ENCODE measurements at regions not wholly inside any gene's neighbourhood (a gene's known extent, or its start where the extent isn't known, plus 50 kb on each side); places are given as distances from the start of the nearest gene placed in this dataset.
"Not testable (repeated sequence)": the region's sequence is repeated elsewhere in the genome, so short reads cannot be mapped to it uniquely, and the experiment has no call there.

DNA sequence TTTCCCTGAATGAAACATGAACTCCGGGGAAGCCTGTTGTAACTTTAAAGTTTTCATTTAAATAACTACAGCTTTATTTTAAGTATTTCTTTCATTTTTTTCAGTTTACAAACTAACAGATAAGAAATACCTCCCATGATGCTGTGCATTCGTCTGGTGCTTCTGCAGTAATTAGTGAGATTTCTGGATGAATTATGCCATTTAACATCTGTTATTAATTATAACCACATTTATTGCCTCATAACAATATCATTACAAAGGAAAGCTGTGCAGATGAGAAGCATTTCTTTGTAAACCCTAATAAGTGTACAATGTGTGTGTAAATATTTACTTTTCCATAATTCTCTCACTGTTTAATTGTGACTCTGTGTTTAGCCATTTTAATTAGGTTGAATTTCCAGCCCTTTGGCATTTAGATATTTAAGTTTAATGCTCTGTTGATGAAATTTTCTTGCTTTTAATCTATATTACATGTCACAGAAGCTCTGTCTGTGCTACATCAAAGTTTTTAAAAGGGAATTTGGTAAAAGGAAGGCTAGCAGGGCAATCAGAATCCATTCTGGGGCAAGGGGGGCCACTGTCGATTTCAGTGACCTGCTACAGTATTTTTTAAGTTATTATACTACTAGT, 418.0 kb downstream of the SPATA31D1 start:
- DNase-seq = no peak

DNA sequence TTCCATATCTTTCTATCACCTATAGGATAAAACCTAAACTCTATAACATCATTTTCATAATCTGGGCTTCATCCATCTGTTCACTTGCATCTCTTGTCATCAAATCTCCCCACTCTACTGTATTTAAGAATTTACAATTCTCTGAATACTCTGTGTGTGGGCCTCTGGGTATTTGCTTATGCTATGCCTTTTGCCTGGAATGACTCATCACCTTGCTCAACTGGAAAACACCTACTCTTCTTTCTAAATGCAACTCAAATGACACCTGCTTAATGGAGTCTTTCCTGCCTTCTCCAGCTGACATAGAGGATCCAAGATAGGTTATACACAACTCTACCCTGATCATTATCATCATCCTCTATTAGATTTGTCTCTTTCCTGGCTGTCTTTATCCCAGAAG, 421.7 kb downstream of the SPATA31D1 start:
- no peak for DNase-seq

DNA sequence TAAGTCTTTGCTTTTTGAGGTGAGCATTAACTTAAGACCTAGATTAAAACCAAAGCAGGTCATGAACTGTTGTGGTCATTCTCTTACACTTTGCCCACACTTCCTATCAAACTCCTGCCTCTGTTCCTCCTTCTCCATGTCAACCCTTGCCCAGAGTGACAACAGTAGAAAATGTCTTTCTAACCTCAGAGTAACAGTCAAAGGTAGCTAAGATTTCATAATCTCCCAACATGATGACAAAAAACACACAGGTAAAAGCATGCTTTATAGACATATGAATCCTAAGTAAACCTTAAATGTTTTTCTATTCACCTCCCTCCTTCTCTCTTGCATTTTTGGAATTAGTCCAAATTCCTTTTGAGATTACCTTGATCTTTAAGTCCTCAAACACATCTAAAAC, 422.3 kb downstream of the SPATA31D1 start:
- DNase-seq = no peak

DNA sequence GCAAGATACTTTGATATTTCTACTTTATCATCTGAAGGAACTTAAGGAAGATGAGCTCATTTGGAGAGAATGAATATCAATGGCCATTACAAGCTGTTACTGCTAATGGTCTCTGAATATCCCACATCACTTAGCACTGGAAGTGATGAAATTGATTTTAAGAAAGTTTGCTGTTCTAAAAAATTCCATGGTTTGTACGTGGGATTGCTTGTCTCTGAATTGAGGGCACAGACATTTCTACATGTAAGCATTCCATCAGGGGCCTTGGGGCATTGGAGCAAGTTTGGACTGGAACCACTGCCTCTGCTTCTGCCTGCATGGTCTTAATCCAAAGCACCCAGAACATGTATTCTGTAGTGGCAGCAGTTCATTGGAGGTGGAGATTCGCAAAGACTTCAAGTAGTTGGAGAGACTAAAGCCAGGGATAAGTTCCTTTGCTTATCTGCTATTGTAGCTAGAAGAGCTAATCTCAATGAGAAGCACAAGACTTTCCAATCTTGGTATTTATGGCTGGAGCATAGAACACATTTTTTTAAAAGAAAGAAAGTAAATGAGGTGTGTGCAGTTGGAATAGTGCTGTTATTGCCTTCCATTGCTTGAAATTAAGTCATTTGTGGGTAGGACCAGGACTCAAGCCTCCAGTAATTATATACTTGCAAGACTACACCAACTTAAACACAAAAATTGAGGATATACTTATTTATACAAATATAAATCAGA, 424.2 kb downstream of the SPATA31D1 start:
- no peak for DNase-seq

DNA sequence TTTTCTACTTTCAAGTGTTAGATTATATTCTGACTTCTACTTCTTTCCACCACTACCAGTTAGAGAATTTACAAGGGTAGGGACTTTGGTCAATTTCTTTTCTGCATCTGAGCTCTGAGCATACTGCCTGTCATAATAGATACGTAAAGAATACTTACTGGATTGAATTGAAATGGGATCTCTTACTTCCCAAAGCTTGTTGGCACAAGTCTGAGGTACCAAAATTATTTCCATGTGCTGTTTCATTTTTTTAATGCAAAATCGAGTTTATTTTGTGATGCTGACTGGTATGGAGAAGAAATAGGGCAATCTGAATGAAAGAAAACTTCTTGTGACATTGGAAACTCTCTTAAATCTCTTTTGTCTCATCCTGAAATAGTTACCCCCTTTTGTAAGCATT, 428.9 kb downstream of the SPATA31D1 start:
- DNase-seq = no peak

DNA sequence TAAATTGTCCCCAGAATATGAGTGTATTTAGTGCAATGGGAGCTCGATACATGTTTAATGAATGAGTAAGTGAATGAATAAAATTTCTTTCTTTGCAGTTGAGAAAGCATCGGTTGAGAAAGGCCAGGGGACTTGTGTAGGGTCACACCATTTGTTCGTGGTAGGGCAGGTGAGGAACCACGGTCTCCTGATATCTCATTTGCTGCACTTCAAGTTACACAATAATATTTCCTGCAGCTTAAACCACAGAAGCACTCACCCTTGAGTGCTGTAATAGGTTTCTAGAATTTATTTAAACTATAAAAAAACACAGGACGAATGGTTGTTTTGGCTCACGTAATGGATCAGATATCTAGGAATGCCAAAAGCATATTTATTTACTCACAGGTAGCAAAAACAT, 429.8 kb downstream of the SPATA31D1 start:
- DNase-seq = no peak

DNA sequence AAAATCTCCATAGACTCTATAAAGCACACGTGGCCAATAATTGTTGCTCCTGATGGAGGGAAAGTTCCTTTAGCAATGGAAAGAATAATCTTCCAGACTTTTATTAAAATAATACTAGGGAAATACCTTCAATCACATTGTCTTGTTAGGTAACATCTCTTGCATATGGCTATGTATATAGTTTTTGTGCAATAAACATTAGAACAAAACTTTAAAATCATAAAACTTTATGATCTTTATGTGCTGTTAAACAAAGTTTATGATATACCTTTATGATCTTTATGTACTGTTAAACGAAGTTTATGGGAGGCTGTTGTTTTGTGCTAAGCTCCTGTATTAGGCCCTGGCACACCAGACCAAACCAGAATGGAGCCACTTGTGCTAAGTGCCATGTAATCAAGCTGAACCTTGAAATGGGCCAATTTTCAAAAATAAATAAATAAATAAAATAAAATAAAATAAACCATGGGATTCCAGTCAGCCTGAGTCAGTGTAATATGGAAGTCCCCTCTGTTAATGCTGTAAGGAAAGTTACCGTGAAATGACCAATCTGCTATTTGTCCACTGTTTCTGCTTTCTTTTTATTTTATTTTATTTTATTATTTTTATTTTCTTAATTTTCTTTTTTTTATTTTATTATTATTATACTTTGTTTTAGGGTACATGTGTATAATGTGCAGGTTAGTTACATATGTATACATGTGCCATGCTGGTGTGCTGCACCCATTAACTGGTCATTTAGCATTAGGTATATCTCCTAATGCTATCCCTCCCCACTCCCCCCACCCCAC, 431.3 kb downstream of the SPATA31D1 start:
- no peak for DNase-seq

DNA sequence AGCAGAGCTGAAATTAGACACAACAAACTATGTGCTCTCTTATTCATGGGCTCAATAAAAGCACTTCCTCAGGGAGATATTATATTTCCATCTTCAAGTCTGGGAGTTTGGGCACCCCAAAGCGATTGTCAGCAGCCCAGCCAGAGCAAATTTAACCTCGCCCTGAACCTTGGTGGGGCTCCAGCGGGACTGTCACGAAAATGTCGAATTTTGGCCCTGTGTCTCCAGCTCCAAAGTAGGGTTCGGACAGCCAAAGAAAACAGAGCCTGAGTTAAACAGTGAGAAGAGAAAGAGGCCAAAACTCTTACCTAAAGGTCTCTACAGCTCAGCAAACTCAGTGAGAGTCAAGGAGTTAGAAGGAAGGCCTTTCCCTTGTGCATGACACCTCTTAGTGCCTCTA, 432.9 kb downstream of the SPATA31D1 start:
- DNase-seq = no peak

DNA sequence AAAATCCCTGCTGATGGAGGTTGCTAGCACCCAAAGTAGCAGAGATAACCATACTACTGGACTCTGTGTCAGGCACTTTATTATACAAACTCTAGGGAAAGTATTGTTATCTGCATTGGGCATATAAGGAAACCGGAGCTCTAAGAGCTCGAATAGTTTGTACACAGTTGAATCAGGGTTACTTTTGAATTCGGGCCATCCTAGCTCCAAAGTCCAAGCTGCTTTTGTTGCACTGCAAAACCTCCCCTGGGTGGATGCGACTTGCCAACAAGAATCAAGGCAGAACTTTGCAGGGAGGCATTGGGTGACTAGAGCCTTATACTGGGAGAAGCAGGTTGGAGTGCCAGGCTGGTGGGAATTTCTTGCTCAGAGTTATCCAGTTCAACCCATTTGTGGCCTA, 435.1 kb downstream of the SPATA31D1 start:
- no peak for DNase-seq

DNA sequence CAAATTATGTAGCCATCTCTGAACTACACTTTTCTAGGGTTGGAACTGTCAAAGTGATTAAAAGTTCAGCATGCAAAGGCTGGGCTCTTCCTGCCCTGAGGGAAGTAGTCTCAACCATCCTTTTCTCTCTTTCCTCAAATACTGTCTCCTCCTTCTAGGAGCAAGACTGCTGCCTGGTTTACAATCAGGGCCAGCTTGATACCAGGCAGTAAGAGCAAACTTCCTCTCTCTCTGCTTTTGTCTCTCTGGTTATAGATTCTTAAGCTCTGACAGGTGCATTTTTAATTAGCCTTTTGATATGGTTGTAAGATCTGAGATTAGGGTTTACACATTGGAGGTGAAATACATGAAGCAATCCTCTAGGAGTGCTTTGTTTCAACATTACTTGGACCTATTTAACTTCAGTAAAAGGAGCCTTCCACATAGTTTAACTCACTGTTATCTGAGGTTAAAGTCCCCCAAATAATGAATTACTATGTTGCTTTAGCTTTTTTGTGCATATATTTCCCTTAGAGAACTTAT, 436.1 kb downstream of the SPATA31D1 start:
- DNase-seq = no peak

DNA sequence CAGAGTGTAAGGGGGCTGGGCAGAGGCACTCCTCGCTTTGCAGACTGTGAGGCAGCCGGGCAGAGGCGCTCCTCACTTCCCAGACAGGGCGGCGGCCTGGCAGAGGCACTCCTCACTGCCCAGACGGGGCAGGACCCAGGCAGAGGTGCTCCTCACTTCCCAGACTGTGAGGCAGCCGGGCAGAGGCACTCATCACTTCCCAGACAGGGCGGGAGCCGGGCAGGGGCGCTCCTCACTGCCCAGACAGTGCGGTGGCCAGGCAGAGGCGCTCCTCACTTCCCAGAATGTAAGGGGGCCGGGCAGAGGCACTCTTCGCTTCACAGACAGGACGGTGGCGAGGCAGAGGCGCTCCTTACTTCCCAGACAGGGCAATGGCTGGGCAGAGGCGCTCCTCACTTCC, 442.5 kb downstream of the SPATA31D1 start:
- no peak for DNase-seq

DNA sequence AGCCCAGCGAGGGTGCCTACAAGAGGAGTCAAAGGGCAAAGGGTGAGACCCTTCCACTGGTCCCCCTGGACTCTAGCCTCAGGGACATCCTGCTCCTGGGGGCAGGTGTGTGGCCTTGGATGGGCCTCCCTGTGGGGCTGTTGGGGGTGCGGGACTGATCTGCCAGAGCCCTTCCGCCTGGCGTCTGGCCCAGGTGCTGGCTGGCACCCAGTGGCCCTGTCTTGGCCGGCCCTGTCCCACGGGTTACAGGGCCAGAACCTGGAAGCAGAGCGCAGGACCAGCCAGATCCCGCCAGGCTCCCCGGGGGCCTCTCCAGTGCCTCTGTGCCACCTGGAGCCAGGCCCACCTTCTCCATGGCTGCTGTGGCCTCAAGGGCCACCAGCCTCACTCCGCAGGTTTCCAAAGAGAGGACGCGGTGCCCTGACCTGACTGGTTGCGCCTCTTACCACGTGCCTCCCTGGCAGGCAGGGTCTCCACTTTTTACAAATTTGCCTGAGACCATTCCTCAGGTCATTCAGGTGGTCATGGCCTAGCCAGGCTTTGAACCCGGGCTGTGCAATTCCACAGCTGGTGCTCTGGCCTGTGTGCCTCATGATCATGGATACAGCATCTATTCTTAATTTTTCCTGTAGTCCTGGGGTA, 444.8 kb downstream of the SPATA31D1 start:
- not testable (repeated sequence) for DNase-seq

DNA sequence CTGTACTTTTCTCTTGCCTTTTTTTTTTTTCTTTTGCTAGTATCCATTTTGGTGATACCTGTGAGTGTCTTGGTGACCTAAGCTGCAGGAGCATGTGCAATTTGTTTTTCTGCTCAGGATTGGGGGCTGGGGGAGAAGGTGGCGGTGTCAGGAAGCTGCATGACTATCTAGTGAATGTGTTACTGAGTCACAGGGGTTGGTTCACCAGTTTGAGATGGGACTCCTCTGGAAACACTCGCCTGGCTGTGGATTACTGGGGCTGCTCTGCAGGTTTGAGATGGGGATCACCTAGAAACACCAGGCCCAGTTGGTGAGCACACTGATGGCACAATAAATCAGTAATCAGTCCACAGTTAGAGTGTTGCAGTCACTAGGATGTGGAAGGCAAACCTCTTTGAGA, 447.9 kb downstream of the SPATA31D1 start:
- DNase-seq = no peak

DNA sequence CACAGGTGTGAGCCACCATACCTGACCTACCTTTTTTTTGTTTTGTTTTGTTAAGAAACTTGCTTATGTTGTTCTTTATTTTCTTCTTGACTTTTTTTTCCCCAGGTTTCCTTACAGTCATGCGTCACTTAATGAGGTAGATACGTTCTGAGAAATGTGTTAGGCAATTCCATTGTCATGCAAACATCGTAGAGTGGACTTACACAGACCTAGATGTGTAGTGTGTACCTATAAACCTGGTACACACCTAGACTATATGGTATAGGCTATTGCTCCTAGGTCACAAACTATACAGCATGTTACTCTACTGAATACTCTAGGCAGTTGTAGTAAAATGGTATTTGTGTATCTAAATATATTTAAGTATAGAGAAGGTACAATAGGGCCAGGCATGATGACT, 448.6 kb downstream of the SPATA31D1 start:
- not testable (repeated sequence) for DNase-seq

DNA sequence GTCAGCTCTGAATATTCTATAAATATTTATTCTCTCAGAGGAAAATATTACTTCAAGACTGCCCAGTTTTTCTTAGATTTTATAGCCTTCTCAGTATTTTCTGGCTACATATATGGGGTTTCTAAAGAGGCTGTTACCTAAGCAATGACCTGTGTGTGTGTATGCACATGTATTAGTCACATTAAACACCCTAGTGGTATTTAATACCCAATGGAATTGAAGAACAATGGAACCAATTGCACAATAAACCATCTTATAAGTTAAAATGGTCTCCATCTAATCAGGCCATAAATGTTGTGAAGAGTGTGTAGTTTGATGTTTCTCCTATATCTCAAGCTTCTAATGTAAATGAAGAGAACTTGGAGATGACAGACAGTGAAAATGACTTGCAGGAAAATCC, 450.0 kb downstream of the SPATA31D1 start:
- no peak for DNase-seq

DNA sequence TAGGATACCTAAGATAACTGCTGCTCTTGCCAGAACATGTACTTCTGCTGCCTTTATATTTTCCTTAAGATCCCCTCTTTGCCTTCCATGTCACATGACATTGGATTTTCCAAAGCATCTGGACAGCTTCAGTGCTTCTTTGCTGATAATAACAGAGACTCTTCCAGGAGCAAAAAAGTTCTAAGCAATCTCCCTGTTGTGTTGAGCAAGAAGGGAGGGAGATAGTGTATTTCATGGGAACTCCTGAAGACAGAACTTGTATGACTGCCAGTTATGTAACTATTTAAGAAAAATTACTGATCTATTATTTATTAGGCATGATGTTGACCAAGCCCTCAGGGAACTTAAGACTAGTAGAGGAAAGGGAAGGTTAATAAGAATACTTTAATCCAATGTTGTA, 454.7 kb downstream of the SPATA31D1 start:
- DNase-seq = no peak

DNA sequence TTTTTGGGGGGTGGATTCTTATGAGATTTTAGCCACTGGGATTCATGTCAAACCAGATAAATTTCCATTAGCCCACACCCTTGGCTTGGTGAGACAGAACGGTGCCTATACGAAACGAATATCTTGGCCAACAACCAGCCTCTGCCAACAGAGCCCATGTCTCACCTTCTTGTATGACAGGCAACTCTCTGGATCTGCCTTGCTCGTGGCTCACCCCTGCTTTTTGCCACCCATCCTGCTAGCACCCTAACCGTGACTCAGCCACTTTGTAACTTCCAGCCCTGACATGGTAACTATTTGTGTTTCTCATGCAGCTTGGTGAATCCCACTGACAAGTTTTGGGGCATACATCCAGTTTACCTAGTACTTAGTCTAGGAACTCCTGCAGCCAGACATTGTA, 457.0 kb downstream of the SPATA31D1 start:
- no peak for DNase-seq

DNA sequence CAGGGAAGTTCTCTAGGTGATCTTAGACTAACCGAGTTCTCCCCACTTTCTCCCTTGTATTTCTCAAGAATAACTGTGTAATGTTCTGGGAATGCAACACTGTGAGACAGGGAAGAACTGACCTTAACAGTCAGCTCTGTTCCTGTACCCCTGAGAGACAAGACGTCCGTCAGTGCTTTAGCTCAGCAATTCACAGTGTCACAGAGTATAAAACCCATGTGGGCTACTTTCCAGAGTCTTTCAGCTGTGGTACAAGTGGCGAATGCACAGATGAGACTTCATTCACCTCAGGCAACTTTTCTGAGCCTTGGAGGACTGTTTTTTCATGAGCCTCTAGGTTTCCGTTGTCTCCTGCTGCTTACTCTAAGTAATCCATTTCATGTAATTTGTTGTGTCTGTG, 458.8 kb downstream of the SPATA31D1 start:
- DNase-seq = no peak

DNA sequence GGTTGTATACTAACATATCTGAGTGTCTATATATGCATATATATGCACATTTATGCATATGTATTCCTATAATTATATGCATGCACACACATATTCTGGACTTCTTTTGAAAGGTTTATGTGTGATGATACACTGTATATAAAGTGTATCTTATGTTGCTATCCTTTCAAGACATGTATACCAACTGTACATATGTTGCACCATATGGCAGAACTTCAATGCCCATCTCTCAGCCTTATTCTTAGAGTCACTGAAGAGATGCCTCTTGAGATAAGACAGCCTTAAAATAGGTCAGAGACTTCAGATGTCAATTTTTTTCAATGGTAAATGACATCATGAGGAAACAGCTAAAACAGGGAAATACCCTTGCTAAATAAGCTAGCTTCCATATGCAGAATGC, 461.4 kb downstream of the SPATA31D1 start:
- no peak for DNase-seq

DNA sequence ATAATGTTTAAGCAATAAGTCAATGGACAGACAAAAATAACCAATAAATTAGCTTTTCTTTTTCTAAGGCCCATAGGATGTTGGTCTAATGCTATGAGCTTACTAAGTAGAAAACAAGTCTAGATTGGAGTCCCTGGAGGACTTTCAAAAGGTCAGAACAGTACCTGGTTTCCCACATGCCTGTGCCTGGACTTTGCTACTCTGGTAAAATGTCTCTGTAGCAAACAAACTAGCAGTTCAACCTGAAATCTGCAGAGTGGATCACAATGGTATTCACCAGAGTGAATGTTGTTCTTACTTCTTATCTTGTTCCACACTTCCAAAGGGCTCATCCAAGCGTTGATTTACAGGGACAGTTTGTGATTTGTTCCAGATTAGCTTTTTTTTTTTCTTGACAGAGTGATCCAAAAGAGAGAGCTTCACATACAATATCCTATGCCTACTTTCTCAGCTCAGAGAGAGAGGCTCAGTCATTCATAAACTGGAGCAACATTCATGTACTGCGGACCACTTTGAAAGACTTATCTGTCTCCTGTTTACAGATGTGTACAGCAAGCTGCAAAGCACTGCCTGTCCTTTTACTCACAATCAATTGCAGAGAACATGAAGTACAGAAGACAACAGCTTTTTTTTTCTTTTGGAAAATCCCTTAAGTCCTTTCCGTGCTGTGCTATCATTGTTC, 466.1 kb downstream of the SPATA31D1 start:
- no peak for DNase-seq

DNA sequence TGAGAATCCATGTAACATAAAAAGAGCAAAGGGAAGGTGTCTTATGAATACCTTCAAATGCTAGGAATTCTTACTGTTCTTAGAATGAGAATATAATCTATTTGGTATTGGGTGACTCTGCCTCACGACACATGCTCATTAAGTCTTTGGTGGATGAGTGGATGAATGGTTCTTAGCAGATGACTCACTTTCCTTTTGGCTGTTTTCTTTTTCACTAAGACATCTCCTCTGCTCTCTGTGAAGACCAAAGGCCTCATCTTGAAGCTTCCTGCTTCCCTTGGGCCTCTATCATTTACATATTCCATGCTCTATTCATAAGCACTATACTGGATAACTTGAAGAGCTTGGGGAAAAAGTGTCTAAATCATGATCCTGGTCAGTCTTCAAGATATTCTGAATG, 468.1 kb downstream of the SPATA31D1 start:
- no peak for DNase-seq

DNA sequence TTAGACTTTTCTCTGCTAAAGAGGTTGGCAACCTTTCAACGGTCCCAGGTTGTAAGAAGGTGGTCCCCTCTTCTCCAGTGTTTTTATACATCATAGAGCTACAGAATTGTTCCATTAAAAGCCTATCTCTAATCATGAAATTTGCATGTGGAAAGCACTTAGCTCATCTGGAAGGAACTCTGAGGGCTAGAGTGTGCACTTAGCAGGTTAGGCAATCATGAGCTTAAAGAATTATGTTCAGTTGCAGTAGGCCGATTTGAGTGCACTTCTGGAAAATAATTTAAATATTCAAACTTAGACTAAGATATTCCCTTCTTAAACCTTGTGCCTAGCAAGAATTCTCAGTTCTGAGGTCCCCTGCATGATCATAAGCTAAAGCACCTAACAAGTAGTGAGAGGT, 468.7 kb downstream of the SPATA31D1 start:
- DNase-seq = no peak

DNA sequence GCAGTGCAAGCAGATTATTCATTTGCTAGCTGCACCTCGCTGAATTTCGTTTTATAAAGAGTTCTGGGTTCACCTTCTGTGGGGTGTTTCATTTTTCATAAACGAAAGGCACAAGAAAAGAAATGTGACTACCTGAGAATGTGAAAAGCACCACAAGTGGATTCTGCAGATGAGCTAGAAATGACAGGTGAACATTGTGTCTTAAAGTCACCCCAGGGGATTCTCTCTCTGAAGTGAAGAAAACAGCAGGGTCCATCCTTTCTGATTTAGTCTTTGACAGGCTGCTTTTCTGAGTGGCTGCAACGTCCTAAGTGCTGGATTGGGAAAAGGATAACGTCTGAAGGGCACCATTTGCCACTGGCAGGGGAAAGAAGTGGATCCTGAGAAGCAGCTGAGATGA, 469.3 kb downstream of the SPATA31D1 start:
- DNase-seq = no peak

All from COR-L47 (cell line).